Spleen (tissue), 7 donors: ENCODE measurements at regions not wholly inside any gene's neighbourhood (a gene's known extent, or its start where the extent isn't known, plus 50 kb on each side); places are given as distances from the start of the nearest gene placed in this dataset.

Experiments
- CTCF ChIP-seq, 11 experiments: fragments of 200-600 bp in 7 of 11; fragments of 450-650 bp in 4 of 11; sonication (generic) in 4 of 11; IDR thresholded peaks in 8 of 11; conservative IDR thresholded peaks in 3 of 11; 1 replicate in 7 of 11; 2 replicates in 4 of 11; pipeline versions ENCODE4 v1.4.0 to v1.8.0; 2016 to 2021; ENCODE audit warnings: antibody characterized with exemption in 11 of 11, inconsistent platforms in 4 of 11, mild to moderate bottlenecking in 1 of 11
- POLR2A ChIP-seq, 3 donors: fragments of 450-650 bp; IDR thresholded peaks; one replicate each; pipeline ENCODE4 v1.5.1; 2017; ENCODE audit warnings: antibody characterized with exemption in 3 of 3, mild to moderate bottlenecking in 1 of 3
- POLR2AphosphoS5 ChIP-seq, 3 donors: sonication (generic); formaldehyde crosslinking; IDR thresholded peaks; one replicate each; pipeline ENCODE4 v1.5.1; 2017; ENCODE audit warnings: antibody characterized with exemption in 3 of 3
- donor health status: DM: no; HTN: no; CAD: no; lungs with moderate emphysema.
- donor health status: DM: no; HTN: no; CAD: no.
- donor health status: DM: no; HTN: no; CAD: no.

GRCh38 chr14:84857571-84857970 is 672.4 kb upstream of the FLRT2 start:
- TF ChIP-seq CTCF (IDR thresholded peaks at IDR 0.05 in 8 of 11, conservative IDR thresholded peaks at IDR 0.05 in 3 of 11) (no peak), POLR2A (IDR thresholded peaks at IDR 0.05) (no peak), POLR2AphosphoS5 (IDR thresholded peaks at IDR 0.05) (no peak)
